HCT116 (cell line): ENCODE measurements at regions not wholly inside any gene's neighbourhood (a gene's known extent, or its start where the extent isn't known, plus 50 kb on each side); places are given as distances from the start of the nearest gene placed in this dataset.

ENCODE experiments used
- CBX3 ChIP-seq: IDR thresholded peaks from 2 replicates; pipeline ENCODE4 v1.6.1; 2012; ENCODE audit warnings: low read depth
- EZH2 ChIP-seq: fragments of 200-600 bp; sonication (generic); IDR thresholded peaks from 2 replicates; pipeline ENCODE4 v1.6.1; 2017; ENCODE audit warnings: antibody characterized with exemption, mixed run types
- FOSL1 ChIP-seq: IDR thresholded peaks from 2 replicates; pipeline ENCODE4 v1.6.1; 2012; ENCODE audit warnings: low read depth
- POLR2A ChIP-seq: IDR thresholded peaks from 2 replicates; pipeline ENCODE4 v1.7.0; 2011; ENCODE audit warnings: borderline replicate concordance; ENCODE audit not compliant: insufficient read depth, insufficient read length; ENCODE audit errors: extremely low read depth
- POLR2AphosphoS5 ChIP-seq: IDR thresholded peaks from 2 replicates; pipeline ENCODE4 v1.6.1; 2011; ENCODE audit warnings: mild to moderate bottlenecking, low read depth, low read length, moderate library complexity
- SRF ChIP-seq: IDR thresholded peaks from 2 replicates; pipeline ENCODE4 v1.6.1; 2012; ENCODE audit warnings: low read depth
- TCF7L2 ChIP-seq: IDR thresholded peaks from 2 replicates; pipeline ENCODE4 v1.7.0; 2011; ENCODE audit warnings: borderline replicate concordance, inconsistent platforms; ENCODE audit not compliant: insufficient read depth, insufficient read length; ENCODE audit errors: extremely low read depth
- YY1 ChIP-seq: IDR thresholded peaks from 2 replicates; pipeline ENCODE4 v1.6.1; 2011; ENCODE audit warnings: low read length, low read depth, moderate library complexity, mild to moderate bottlenecking; ENCODE audit not compliant: insufficient replicate concordance; ENCODE audit errors: extremely low read depth
- ZNF274 ChIP-seq: fragments of 200-500 bp; sonication (Bioruptor generic); IDR thresholded peaks from 2 replicates; pipeline ENCODE4 v1.6.1; 2014; ENCODE audit warnings: mild to moderate bottlenecking, low read depth, low read length, inconsistent platforms
- TF ChIP-seq, protein P1 (sequence below), 3 experiments: fragments of 200-600 bp in 1 of 3; sonication (generic) in 1 of 3; IDR thresholded peaks in 2 of 3; conservative IDR thresholded peaks in 1 of 3; 2 replicates each; pipeline ENCODE4 v1.5.1; 2012 to 2017; ENCODE audit warnings: low read depth in 2 of 3, low read length in 2 of 3, antibody characterized with exemption in 1 of 3, borderline replicate concordance in 1 of 3, control low read depth in 1 of 3, mild to moderate bottlenecking in 1 of 3, mixed read lengths in 1 of 3, mixed run types in 1 of 3, moderate library complexity in 1 of 3; ENCODE audit not compliant: insufficient read depth in 1 of 3
- TF ChIP-seq, protein P2 (sequence below): IDR thresholded peaks from 2 replicates; pipeline ENCODE4 v1.6.1; 2012

DNA sequence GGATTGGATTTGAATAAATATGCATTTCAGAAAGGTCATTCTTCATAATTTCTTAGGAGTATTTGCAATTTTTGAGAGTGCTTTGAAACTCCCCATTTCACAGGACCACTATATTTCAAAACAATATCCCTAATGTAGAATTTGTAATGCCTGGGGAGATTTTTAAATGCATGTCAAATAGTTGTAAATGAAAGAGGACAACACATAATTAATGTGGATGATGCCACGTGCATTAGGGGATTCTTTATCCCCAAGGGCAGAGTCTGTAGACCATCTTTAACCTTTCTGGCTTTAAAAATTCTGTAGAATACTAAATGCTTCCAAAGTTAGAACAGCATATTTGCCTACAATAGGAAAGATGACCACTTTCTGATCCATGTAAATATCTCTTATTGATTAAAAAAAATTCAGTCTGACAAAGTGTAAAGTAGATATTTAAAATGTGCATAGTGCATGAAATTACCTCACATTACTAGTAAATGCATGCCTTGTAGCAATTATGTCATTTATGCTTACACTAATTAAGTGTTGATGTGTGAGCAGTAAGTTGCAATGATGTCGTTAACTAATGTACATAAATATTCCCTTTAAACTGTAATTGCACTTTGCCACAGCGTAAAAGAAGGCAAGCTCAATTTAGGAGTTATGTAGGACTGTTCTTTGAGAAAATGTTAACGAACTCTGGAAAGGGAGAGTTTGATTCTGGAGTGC is 416.1 kb downstream of the PSAT1 start:
- TF ChIP-seq TCF7L2 (no peak), POLR2AphosphoS5 (no peak), ZNF274 (no peak), POLR2A (no peak), SRF (no peak), CBX3 (no peak), YY1 (no peak), FOSL1 (no peak), EZH2 (no peak)
- TF ChIP-seq, protein P1, sequence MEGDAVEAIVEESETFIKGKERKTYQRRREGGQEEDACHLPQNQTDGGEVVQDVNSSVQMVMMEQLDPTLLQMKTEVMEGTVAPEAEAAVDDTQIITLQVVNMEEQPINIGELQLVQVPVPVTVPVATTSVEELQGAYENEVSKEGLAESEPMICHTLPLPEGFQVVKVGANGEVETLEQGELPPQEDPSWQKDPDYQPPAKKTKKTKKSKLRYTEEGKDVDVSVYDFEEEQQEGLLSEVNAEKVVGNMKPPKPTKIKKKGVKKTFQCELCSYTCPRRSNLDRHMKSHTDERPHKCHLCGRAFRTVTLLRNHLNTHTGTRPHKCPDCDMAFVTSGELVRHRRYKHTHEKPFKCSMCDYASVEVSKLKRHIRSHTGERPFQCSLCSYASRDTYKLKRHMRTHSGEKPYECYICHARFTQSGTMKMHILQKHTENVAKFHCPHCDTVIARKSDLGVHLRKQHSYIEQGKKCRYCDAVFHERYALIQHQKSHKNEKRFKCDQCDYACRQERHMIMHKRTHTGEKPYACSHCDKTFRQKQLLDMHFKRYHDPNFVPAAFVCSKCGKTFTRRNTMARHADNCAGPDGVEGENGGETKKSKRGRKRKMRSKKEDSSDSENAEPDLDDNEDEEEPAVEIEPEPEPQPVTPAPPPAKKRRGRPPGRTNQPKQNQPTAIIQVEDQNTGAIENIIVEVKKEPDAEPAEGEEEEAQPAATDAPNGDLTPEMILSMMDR (IDR thresholded peaks at IDR 0.05 in 2 of 3, conservative IDR thresholded peaks at IDR 0.05 in 1 of 3; ENCODE audit: borderline replicate concordance in 1 of 3, insufficient read depth in 1 of 3, low read depth in 2 of 3, low read length in 2 of 3) = no peak
- TF ChIP-seq, protein P2, sequence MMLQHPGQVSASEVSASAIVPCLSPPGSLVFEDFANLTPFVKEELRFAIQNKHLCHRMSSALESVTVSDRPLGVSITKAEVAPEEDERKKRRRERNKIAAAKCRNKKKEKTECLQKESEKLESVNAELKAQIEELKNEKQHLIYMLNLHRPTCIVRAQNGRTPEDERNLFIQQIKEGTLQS = no peak
